ENCODE measurements at regions not wholly inside any gene's neighbourhood (a gene's known extent, or its start where the extent isn't known, plus 50 kb on each side); places are given as distances from the start of the nearest gene placed in this dataset.

GRCh38 chr13:37302686-37303085 is 197.2 kb upstream of the CSNK1A1L start:
- TF ChIP-seq CTCF (IDR thresholded peaks at IDR 0.05) (no peak), POLR2A (IDR thresholded peaks at IDR 0.05) (no peak)
